ENCODE measurements at regions not wholly inside any gene's neighbourhood (a gene's known extent, or its start where the extent isn't known, plus 50 kb on each side); places are given as distances from the start of the nearest gene placed in this dataset.
"Not testable (repeated sequence)": the region's sequence is repeated elsewhere in the genome, so short reads cannot be mapped to it uniquely, and the experiment has no call there.

- intact Hi-C loops (cut with DNase I), result no loop called here
- DNase-seq, result no peak
- no peaks in the 10 kb centered on the region for H3K36me3 ChIP-seq
- TF ChIP-seq POLR2A (IDR thresholded peaks at IDR 0.05) (no peak), CTCF (IDR thresholded peaks at IDR 0.05) (no peak)
- no peak overlapping the region for H3K27ac ChIP-seq
- H3K4me1 ChIP-seq, result no peaks in the 10 kb centered on the region
- H3K27me3 ChIP-seq, result no peaks in the 10 kb centered on the region
- no peak overlapping the region for H3K4me3 ChIP-seq
- 72 to 73% methylated on average over 3 of the region's 3 CpGs for WGBS, 2 donors
- no peaks in the 10 kb centered on the region for H3K9me3 ChIP-seq
These were observed 821.0 kb downstream of the PRELID2 start for GRCh38 chr5:145014109-145014508.

- no peak for TF ChIP-seq CTCF (IDR thresholded peaks at IDR 0.05)
- no peak for TF ChIP-seq POLR2A (IDR thresholded peaks at IDR 0.05)
- H3K27me3 ChIP-seq, result no peaks in the 10 kb centered on the region
- H3K27ac ChIP-seq, result no peak overlapping the region
- H3K4me3 ChIP-seq, result no peak overlapping the region
- no peak for DNase-seq
- intact Hi-C loops (cut with DNase I), result no loop called here
- no peaks in the 10 kb centered on the region for H3K36me3 ChIP-seq
- no peaks in the 10 kb centered on the region for H3K4me1 ChIP-seq
- H3K9me3 ChIP-seq, result no peaks in the 10 kb centered on the region
These were observed 824.3 kb downstream of the PRELID2 start for GRCh38 chr5:145010834-145011233.

DNA sequence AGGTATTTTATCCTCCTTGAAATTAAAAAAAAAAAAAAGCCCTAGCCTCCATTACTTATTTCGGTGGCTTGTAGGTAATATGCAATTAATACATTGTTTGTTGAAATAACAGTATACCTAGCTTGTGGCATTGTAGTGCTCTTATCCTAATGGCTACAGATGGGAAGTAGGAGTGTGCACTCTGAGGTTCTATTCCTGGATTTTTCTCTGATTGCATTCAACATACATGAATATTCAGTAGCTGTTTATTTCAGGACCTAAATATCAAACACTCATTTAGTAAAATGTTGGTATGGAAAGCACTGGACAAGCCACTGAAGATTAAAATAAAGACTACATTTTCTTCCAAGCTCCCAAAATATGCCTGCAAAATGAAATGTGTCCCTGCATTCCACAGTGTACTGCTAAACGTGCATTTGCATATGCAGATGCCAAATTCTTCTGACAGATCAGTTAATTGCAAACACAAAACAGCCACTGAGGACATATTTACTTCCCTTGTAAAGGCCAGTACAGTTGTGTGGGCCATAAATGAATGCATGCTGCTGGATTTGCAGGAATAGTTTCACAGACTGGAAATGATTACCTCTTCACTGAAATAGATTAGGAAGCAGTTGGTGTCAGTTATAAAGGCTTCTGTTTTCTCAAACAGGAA lies 826.1 kb downstream of the PRELID2 start:
- no peak overlapping the region for H3K4me3 ChIP-seq
- intact Hi-C loops (cut with DNase I), result no loop called here
- no peaks in the 10 kb centered on the region for H3K4me1 ChIP-seq
- WGBS, 2 donors, result 66 to 67% methylated on average over 2 of the region's 2 CpGs
- H3K36me3 ChIP-seq, result no peaks in the 10 kb centered on the region
- no peak overlapping the region for H3K27ac ChIP-seq
- no peaks in the 10 kb centered on the region for H3K27me3 ChIP-seq
- no peak for DNase-seq
- TF ChIP-seq POLR2A (IDR thresholded peaks at IDR 0.05), result no peak
- no peak for TF ChIP-seq CTCF (IDR thresholded peaks at IDR 0.05)
- no peaks in the 10 kb centered on the region for H3K9me3 ChIP-seq

- H3K27me3 ChIP-seq; H3K9me3 ChIP-seq; H3K27ac ChIP-seq; H3K36me3 ChIP-seq; intact Hi-C loops (cut with DNase I); DNase-seq; H3K4me1 ChIP-seq; H3K4me3 ChIP-seq: not testable (repeated sequence)
These were observed 823.7 kb downstream of the KCTD16 start for GRCh38 chr5:144994356-144994755.

DNA sequence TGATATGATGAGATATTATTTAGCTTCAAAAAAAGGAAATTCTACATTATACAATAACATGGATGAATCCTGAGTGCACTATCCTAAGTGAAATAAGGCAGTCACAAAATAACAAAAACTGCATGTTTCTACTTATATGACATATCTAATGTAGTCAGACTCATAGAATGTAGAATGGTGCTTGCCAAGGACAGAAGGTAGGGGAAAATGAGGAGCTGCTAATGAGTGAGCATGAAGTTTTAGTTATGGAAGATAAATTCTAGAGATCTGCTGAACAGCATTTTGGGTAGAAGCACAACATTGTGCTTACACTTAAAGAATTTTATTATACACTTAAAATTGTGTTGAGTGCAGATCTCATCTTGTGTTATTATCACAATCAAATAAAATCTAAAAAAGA lies 812.4 kb downstream of the KCTD16 start:
- Histone ChIP-seq H3K4me1 (no peaks in the 10 kb centered on the region), H3K9me3 (no peaks in the 10 kb centered on the region), H3K27me3 (no peaks in the 10 kb centered on the region), H3K27ac (no peak overlapping the region), H3K36me3 (no peaks in the 10 kb centered on the region), H3K4me3 (no peak overlapping the region)
- TF ChIP-seq CTCF (IDR thresholded peaks at IDR 0.05), result no peak
- TF ChIP-seq POLR2A (IDR thresholded peaks at IDR 0.05), result no peak
- DNase-seq, result no peak
- intact Hi-C loops (cut with DNase I), result no loop called here

All from esophagus squamous epithelium (tissue), 5 donors.